Esophagus muscularis mucosa (tissue), 4 donors: ENCODE measurements at regions not wholly inside any gene's neighbourhood (a gene's known extent, or its start where the extent isn't known, plus 50 kb on each side); places are given as distances from the start of the nearest gene placed in this dataset.

Experiments
- DNase-seq: peaks from one replicate; pipeline ENCODE4 v3.0.0-alpha.2; 2017; ENCODE audit errors: extremely low spot score
- H3K27ac ChIP-seq, 4 donors: fragments of 200-600 bp; sonication (generic); replicated peaks in 1 of 4; 1 replicate in 3 of 4; 2 replicates in 1 of 4; pipeline ENCODE4 v1.5.1; 2016 to 2019; ENCODE audit warnings: mild to moderate bottlenecking in 1 of 4
- H3K27me3 ChIP-seq, 4 donors: fragments of 200-600 bp; sonication (generic); one replicate each; pipeline versions ENCODE4 v1.5.1 to v1.6.0; 2016 to 2019
- H3K36me3 ChIP-seq, 4 donors: fragments of 200-600 bp; sonication (generic); one replicate each; pipeline ENCODE4 v1.5.1; 2016 to 2019
- H3K4me1 ChIP-seq, 4 donors: fragments of 200-600 bp; sonication (generic); one replicate each; pipeline ENCODE4 v1.5.1; 2016 to 2019
- H3K4me3 ChIP-seq, 4 donors: fragments of 200-600 bp; sonication (generic); 1 replicate in 2 of 4; 2 replicates in 2 of 4; pipeline ENCODE4 v1.5.1; 2016 to 2019; ENCODE audit warnings: mild to moderate bottlenecking in 4 of 4, moderate library complexity in 1 of 4
- H3K9me3 ChIP-seq, 4 donors: fragments of 200-600 bp; sonication (generic); 1 replicate in 3 of 4; 2 replicates in 1 of 4; pipeline ENCODE4 v1.5.1; 2016 to 2019
- EP300 ChIP-seq: sonication (generic); formaldehyde crosslinking; IDR thresholded peaks from one replicate; pipeline ENCODE4 v1.6.1; 2017; ENCODE audit warnings: antibody characterized with exemption
- POLR2A ChIP-seq: fragments of 450-650 bp; IDR thresholded peaks from one replicate; pipeline ENCODE4 v1.6.1; 2017; ENCODE audit warnings: antibody characterized with exemption, moderate library complexity, mild to moderate bottlenecking, low read depth
- POLR2AphosphoS5 ChIP-seq, 2 donors: sonication (generic); formaldehyde crosslinking; IDR thresholded peaks; one replicate each; pipeline ENCODE4 v1.6.1; 2017; ENCODE audit warnings: antibody characterized with exemption in 2 of 2
- WGBS: methylation state at CpG from one replicate; pipeline ENCODE4 v1.1.5; 2018; 5-methylcytosine and 5-hydroxymethylcytosine counted together
- intact Hi-C: fragments of 100-400 bp; cut with DNase I; formaldehyde crosslinking; loops from one replicate; pipeline ENCODE4 v1.15.1; 2023
- TF ChIP-seq, protein P1 (sequence below), 3 experiments: fragments of 200-600 bp in 2 of 3; fragments of 450-650 bp in 1 of 3; sonication (generic) in 2 of 3; IDR thresholded peaks; one replicate each; pipeline ENCODE4 v1.5.1; 2017 to 2019; ENCODE audit warnings: antibody characterized with exemption in 3 of 3, mild to moderate bottlenecking in 2 of 3, moderate library complexity in 1 of 3

DNA sequence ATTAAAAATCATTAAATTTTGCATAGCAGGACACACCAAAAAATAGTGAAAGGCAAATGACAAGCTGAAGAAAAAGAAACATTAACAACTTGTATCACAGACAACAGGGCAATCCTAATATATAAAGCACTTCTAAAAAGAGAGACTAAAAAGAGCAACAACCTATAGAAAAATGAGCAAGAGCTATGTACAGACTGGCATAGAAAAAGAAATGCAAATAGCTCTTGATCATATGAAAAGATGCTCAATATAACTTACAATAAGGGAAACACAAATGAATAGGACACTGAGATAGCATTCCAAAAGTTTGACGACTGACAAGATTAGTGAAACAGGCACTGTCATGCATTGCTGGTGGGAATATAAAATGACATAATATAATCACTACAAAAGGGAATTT, 235.9 kb downstream of the SEC61B start:
- intact Hi-C loops, result no loop called here
- no peak for TF ChIP-seq POLR2AphosphoS5 (IDR thresholded peaks at IDR 0.05)
- TF ChIP-seq, protein P1, sequence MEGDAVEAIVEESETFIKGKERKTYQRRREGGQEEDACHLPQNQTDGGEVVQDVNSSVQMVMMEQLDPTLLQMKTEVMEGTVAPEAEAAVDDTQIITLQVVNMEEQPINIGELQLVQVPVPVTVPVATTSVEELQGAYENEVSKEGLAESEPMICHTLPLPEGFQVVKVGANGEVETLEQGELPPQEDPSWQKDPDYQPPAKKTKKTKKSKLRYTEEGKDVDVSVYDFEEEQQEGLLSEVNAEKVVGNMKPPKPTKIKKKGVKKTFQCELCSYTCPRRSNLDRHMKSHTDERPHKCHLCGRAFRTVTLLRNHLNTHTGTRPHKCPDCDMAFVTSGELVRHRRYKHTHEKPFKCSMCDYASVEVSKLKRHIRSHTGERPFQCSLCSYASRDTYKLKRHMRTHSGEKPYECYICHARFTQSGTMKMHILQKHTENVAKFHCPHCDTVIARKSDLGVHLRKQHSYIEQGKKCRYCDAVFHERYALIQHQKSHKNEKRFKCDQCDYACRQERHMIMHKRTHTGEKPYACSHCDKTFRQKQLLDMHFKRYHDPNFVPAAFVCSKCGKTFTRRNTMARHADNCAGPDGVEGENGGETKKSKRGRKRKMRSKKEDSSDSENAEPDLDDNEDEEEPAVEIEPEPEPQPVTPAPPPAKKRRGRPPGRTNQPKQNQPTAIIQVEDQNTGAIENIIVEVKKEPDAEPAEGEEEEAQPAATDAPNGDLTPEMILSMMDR (IDR thresholded peaks at IDR 0.05), result no peak
- TF ChIP-seq POLR2A, result no peak
- no peak for TF ChIP-seq EP300
- no peak overlapping the region for H3K4me3 ChIP-seq

DNA sequence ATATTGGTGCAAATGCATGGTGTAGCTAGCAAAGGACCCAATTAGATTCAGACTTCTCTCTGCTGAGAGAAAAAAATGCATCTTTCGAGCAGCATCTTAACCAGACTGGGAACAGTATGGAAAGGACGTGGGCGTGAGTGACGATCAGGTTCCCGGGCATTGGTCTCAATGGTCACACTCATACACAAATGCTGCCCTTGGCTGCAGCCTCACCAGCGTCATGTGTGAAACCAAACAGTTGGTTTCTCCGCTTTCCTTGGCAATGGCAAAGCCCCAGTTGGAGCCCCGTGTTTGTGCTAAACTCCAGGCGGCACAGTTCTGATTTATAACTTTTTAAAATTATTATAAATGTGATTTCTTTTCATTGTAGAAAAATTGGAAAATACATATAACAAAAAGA, 237.8 kb downstream of the SEC61B start:
- Histone ChIP-seq H3K4me1 (peaks cover 0 to 4% (median 3%) of the 10 kb centered on the region in 4 donors), H3K36me3 (no peaks in the 10 kb centered on the region), H3K27ac (no peak overlapping the region), H3K27me3 (no peaks in the 10 kb centered on the region), H3K9me3 (no peaks in the 10 kb centered on the region), H3K4me3 (no peak overlapping the region)
- intact Hi-C loops, result no loop called here
- TF ChIP-seq POLR2A (no peak), POLR2AphosphoS5 (IDR thresholded peaks at IDR 0.05) (no peak), EP300 (no peak)
- TF ChIP-seq, protein P1 (IDR thresholded peaks at IDR 0.05), result no peak
- WGBS, result 84% methylated on average over 9 of the region's 9 CpGs
- no peak for DNase-seq

More for the DNA sequence above, 235.9 kb downstream of the SEC61B start:
- Histone ChIP-seq H3K4me1 (no peaks in the 10 kb centered on the region), H3K36me3 (no peaks in the 10 kb centered on the region), H3K9me3 (no peaks in the 10 kb centered on the region), H3K27ac (no peak overlapping the region), H3K27me3 (no peaks in the 10 kb centered on the region)
- 91% methylated on average over 1 of the region's 1 CpG for WGBS
- no peak for DNase-seq

DNA sequence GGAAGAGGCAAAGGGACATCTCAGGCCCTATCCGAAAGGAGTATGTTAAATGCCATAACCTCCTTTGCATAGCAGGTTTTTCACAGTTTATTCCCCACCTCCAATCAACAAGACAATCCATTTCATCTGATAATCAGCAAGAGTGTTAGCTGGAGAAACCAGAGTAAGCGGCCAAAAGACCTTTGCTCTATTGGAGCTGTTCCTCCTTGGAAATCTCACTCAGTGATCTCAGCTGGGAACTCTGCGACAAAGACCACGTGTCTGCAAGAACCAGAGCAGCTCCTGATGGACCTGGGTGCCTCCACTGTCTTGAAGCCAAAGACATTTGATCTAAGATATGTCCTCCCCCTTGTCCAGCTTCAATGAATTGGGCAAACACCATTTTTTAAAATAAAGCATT, 241.0 kb downstream of the SEC61B start:
- no peak for DNase-seq
- peaks cover 0 to 22% (median 18%) of the 10 kb centered on the region in 4 donors for H3K4me1 ChIP-seq
- no peaks in the 10 kb centered on the region for H3K9me3 ChIP-seq
- TF ChIP-seq EP300, result no peak
- TF ChIP-seq, protein P1 (IDR thresholded peaks at IDR 0.05), result no peak
- TF ChIP-seq POLR2A, result no peak
- no peak for TF ChIP-seq POLR2AphosphoS5 (IDR thresholded peaks at IDR 0.05)
- no peaks in the 10 kb centered on the region for H3K27me3 ChIP-seq
- H3K4me3 ChIP-seq, result no peak overlapping the region
- no peak overlapping the region for H3K27ac ChIP-seq
- intact Hi-C loops, result no loop called here
- 77% methylated on average over 4 of the region's 4 CpGs for WGBS
- no peaks in the 10 kb centered on the region for H3K36me3 ChIP-seq

DNA sequence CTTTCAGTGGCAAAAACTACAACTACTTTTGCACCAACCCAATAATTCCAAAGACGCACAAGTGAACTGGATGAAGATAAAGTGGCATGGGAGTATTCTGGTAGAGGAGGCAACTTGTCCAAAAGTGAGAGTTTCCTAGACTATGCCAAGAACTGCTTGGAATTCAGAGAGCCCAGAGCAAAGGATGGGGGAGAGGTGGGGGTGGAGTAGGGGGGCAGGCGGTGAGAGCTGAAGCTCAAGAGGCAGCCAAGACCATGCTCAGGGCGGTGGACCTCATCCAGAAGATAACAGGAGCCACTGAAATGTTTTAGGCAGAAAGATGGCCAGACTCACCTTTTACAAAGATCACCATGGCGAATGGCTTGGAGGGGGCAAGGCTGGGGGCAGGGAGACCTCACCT, 242.5 kb downstream of the SEC61B start:
- peaks cover 0 to 22% (median 18%) of the 10 kb centered on the region in 4 donors for H3K4me1 ChIP-seq
- intact Hi-C loops, result no loop called here
- no peaks in the 10 kb centered on the region for H3K27me3 ChIP-seq
- H3K36me3 ChIP-seq, result no peaks in the 10 kb centered on the region
- no peak overlapping the region for H3K4me3 ChIP-seq
- no peaks in the 10 kb centered on the region for H3K9me3 ChIP-seq
- H3K27ac ChIP-seq, result peak overlapping the region in 1 of 4 donors; percentile 27
- WGBS, result 74% methylated on average over 4 of the region's 4 CpGs
- DNase-seq, result no peak
- TF ChIP-seq EP300 (no peak), POLR2AphosphoS5 (IDR thresholded peaks at IDR 0.05) (no peak), POLR2A (no peak)
- TF ChIP-seq, protein P1 (IDR thresholded peaks at IDR 0.05), result no peak

DNA sequence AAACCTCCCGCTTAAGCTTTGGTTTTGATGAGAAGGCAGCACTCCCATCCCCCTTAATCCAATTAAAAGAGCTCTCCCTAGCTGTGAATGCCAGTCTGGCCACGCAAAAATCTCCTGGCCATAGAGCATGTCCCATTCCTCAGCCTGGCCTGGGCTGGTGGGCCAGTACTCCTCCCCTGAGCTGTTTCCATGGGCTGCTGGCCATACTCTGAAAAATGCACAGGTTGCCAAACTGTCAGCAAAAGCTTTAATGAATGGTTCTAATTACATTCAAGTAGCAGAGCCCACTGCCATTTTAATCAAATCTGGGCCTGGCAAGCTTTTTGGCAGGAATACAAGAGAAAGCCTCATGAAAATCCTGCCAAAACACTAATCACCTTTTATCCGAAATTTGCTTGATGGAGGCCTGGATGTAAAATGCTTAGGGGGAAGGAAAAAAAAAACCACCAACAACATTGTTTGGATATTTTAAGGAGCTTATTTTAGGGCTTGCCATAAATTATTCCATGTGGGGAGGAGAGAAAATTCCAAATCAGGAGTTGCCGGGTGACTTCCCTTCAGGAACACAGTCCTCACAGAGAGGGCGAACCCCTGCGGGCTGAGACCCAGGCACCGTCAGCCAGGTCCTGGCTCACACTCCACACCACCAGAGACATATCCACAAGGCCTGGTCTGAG, 243.3 kb downstream of the SEC61B start:
- H3K27ac ChIP-seq, result peak overlapping the region; percentile 27 to 50 (median 46)
- H3K27me3 ChIP-seq, result no peaks in the 10 kb centered on the region
- TF ChIP-seq POLR2A, result no peak
- no peak for TF ChIP-seq POLR2AphosphoS5 (IDR thresholded peaks at IDR 0.05)
- TF ChIP-seq EP300, result no peak
- TF ChIP-seq, protein P1 (IDR thresholded peaks at IDR 0.05), result no peak
- no peaks in the 10 kb centered on the region for H3K9me3 ChIP-seq
- 35% methylated on average over 7 of the region's 7 CpGs for WGBS
- no peaks in the 10 kb centered on the region for H3K36me3 ChIP-seq
- intact Hi-C loops, result no loop called here
- peaks cover 0 to 22% (median 18%) of the 10 kb centered on the region in 4 donors for H3K4me1 ChIP-seq
- no peak overlapping the region for H3K4me3 ChIP-seq
- DNase-seq, result no peak
